IMR-90 (cell line): ENCODE measurements at regions not wholly inside any gene's neighbourhood (a gene's known extent, or its start where the extent isn't known, plus 50 kb on each side); places are given as distances from the start of the nearest gene placed in this dataset.

Experiments used
- ATAC-seq: fragments of 200-7000 bp; cut with Tn5 transposase; 2 replicates; pipeline ENCODE4 v1.9.1; 2020; ENCODE audit warnings: low read depth, mild to moderate bottlenecking, moderate library complexity
- BruUV-seq: library from RNA; stranded (reverse); fragments of 400-500 nt; replicated peaks from 2 replicates; lab custom pipeline; 2021; lab: Mats Ljungman, UMichigan
- CTCF ChIA-PET: fragments of 300-600 bp; formaldehyde crosslinking; extraction: SDS; loops from one replicate; lab custom pipeline; 2021; ENCODE audit warnings: antibody characterized with exemption; lab: Yijun Ruan, JAX
- POLR2A ChIA-PET: fragments of 300-600 bp; sonication (Branson Sonifier 250); formaldehyde crosslinking; loops from one replicate; lab custom pipeline; 2022; ENCODE audit warnings: antibody characterized with exemption; ENCODE audit not compliant: unreplicated experiment; lab: Charles Lee
- DNase-seq: peaks from one replicate; pipeline ENCODE4 v3.0.0; 2013
- H2AFZ ChIP-seq: replicated peaks from 2 replicates; pipeline ENCODE3; 2013; ENCODE audit warnings: low read length, mild to moderate bottlenecking; ENCODE audit not compliant: poor library complexity
- H2AK5ac ChIP-seq: 2 replicates; pipeline ENCODE4 v1.6.1; 2013; ENCODE audit warnings: low read depth, low read length, inconsistent platforms
- H2AK9ac ChIP-seq: replicated peaks from 2 replicates; pipeline ENCODE3; 2013; ENCODE audit warnings: mild to moderate bottlenecking, low read depth, low read length, moderate library complexity; ENCODE audit not compliant: poor library complexity
- H2BK120ac ChIP-seq: 2 replicates; pipeline ENCODE4 v1.6.1; 2013; ENCODE audit warnings: low read depth, low read length, inconsistent platforms
- H2BK15ac ChIP-seq: 3 replicates; pipeline ENCODE4 v1.6.1; 2013; ENCODE audit warnings: low read depth, low read length, inconsistent platforms
- H2BK20ac ChIP-seq: 2 replicates; pipeline ENCODE4 v1.6.1; 2013; ENCODE audit warnings: low read depth, mild to moderate bottlenecking, inconsistent platforms, low read length, moderate library complexity
- H2BK5ac ChIP-seq: 2 replicates; pipeline ENCODE4 v1.6.1; 2013; ENCODE audit warnings: mild to moderate bottlenecking, low read depth, low read length, inconsistent platforms; ENCODE audit not compliant: poor library complexity, severe bottlenecking
- H3K14ac ChIP-seq: replicated peaks from 2 replicates; pipeline ENCODE4 v1.6.1; 2013; ENCODE audit warnings: low read depth, low read length, inconsistent platforms
- H3K18ac ChIP-seq: 2 replicates; pipeline ENCODE4 v1.6.1; 2013; ENCODE audit warnings: low read depth, low read length, control low read depth
- H3K23ac ChIP-seq: 2 replicates; pipeline ENCODE4 v1.6.1; 2013; ENCODE audit warnings: low read depth, low read length, inconsistent platforms
- H3K27ac ChIP-seq: 2 replicates; pipeline ENCODE4 v1.5.1; 2013; ENCODE audit warnings: mild to moderate bottlenecking, control low read depth, low read length; ENCODE audit not compliant: insufficient read depth
- H3K27me3 ChIP-seq: 2 replicates; pipeline ENCODE4 v1.6.1; 2013; ENCODE audit warnings: low read length; ENCODE audit not compliant: control insufficient read depth, insufficient read depth
- H3K36me3 ChIP-seq: 2 replicates; pipeline ENCODE4 v1.6.1; 2013; ENCODE audit warnings: low read length, mixed read lengths; ENCODE audit not compliant: control insufficient read depth, insufficient read depth
- H3K4ac ChIP-seq: 2 replicates; pipeline ENCODE4 v1.6.1; 2013; ENCODE audit warnings: low read depth, low read length, inconsistent platforms
- H3K4me1 ChIP-seq: 2 replicates; pipeline ENCODE4 v1.6.1; 2013; ENCODE audit warnings: low read length, mixed read lengths; ENCODE audit not compliant: control insufficient read depth, insufficient read depth
- H3K4me2 ChIP-seq: 2 replicates; pipeline ENCODE4 v1.6.1; 2013; ENCODE audit warnings: low read depth, mild to moderate bottlenecking, control low read depth, low read length, moderate library complexity
- H3K4me3 ChIP-seq: 2 replicates; pipeline ENCODE4 v1.5.1; 2013; ENCODE audit warnings: low read depth, mild to moderate bottlenecking, control low read depth, low read length, moderate library complexity; ENCODE audit not compliant: insufficient read depth
- H3K56ac ChIP-seq: 2 replicates; pipeline ENCODE4 v1.6.1; 2013; ENCODE audit warnings: low read length, inconsistent platforms; ENCODE audit not compliant: insufficient read depth; ENCODE audit errors: extremely low read depth
- H3K79me1 ChIP-seq, 2 experiments: 2 replicates each; pipeline ENCODE4 v1.6.1; 2013; ENCODE audit warnings: low read length in 2 of 2, inconsistent platforms in 1 of 2, low read depth in 1 of 2
- H3K9ac ChIP-seq: 2 replicates; pipeline ENCODE4 v1.6.1; 2013; ENCODE audit warnings: low read depth, low read length, control low read depth
- H3K9me1 ChIP-seq: 2 replicates; pipeline ENCODE4 v1.6.1; 2013; ENCODE audit warnings: low read length, inconsistent platforms; ENCODE audit not compliant: insufficient read depth
- H3K9me3 ChIP-seq: 2 replicates; pipeline ENCODE4 v1.6.1; 2013; ENCODE audit warnings: low read length; ENCODE audit not compliant: control insufficient read depth, insufficient read depth
- H4K20me1 ChIP-seq: 2 replicates; pipeline ENCODE4 v1.6.1; 2013; ENCODE audit warnings: low read length, inconsistent platforms; ENCODE audit not compliant: insufficient read depth
- H4K5ac ChIP-seq: 2 replicates; pipeline ENCODE4 v1.6.1; 2013; ENCODE audit warnings: mild to moderate bottlenecking, low read depth, low read length, control low read depth
- H4K8ac ChIP-seq, 2 experiments: 2 replicates each; pipeline ENCODE4 v1.6.1; 2013; ENCODE audit warnings: low read depth in 2 of 2, low read length in 2 of 2, control low read depth in 1 of 2, inconsistent platforms in 1 of 2
- H4K91ac ChIP-seq: 2 replicates; pipeline ENCODE4 v1.6.1; 2013; ENCODE audit warnings: low read depth, low read length, inconsistent platforms; ENCODE audit not compliant: insufficient read depth
- BHLHE40 ChIP-seq: fragments of 150-350 bp; IDR thresholded peaks from 2 replicates; pipeline ENCODE4 v1.6.1; 2016; ENCODE audit warnings: mild to moderate bottlenecking, low read depth, low read length
- CEBPB ChIP-seq: IDR thresholded peaks from 2 replicates; pipeline ENCODE4 v1.6.1; 2012; ENCODE audit warnings: low read depth, low read length, improper control_type of control experiment
- CHD1 ChIP-seq: IDR thresholded peaks from 2 replicates; pipeline ENCODE4 v1.6.1; 2012; ENCODE audit warnings: low read depth, low read length, improper control_type of control experiment
- FOS ChIP-seq: fragments of 150-350 bp; IDR thresholded peaks from 2 replicates; pipeline ENCODE4 v1.6.1; 2016; ENCODE audit warnings: low read depth, low read length
- MAFK ChIP-seq: IDR thresholded peaks from 2 replicates; pipeline ENCODE4 v1.6.1; 2012; ENCODE audit warnings: low read depth, low read length, improper control_type of control experiment
- MAZ ChIP-seq: IDR thresholded peaks from 2 replicates; pipeline ENCODE4 v1.6.1; 2012; ENCODE audit warnings: low read depth, mild to moderate bottlenecking, low read length, improper control_type of control experiment, moderate library complexity, borderline replicate concordance
- NFE2L2 ChIP-seq: fragments of 150-350 bp; IDR thresholded peaks from 2 replicates; pipeline ENCODE4 v1.6.1; 2016; ENCODE audit warnings: low read depth, mild to moderate bottlenecking, low read length
- POLR2A ChIP-seq: IDR thresholded peaks from 2 replicates; pipeline ENCODE4 v1.6.1; 2012; ENCODE audit warnings: mild to moderate bottlenecking, low read depth, low read length
- WGBS, 2 experiments: methylation state at CpG; one replicate each; pipeline versions ENCODE4 v1.1.5 to v1.1.7; 2013; ENCODE audit warnings: missing lambda C conversion rate in 2 of 2; ENCODE audit not compliant: insufficient read length in 1 of 2; ENCODE audit errors: extremely low coverage in 2 of 2; 5-methylcytosine and 5-hydroxymethylcytosine counted together
- dilution Hi-C: fragments of 300-500 bp; cut with HindIII; formaldehyde crosslinking; loops from one replicate; pipeline ENCODE4 v1.14.3; 2018; ENCODE audit warnings: low sequenced_read_pairs; ENCODE audit not compliant: unreplicated experiment
- in situ Hi-C: fragments of 300-500 bp; cut with MboI; formaldehyde crosslinking; loops from 3 replicates; pipeline ENCODE4 v1.14.3; 2019; ENCODE audit warnings: low sequenced_read_pairs, inconsistent platforms, mixed read lengths
- intact Hi-C: fragments of 100-400 bp; cut with micrococcal nuclease; formaldehyde crosslinking; loops from 2 replicates; pipeline ENCODE4 v1.10.0; 2022
- TF ChIP-seq, protein P1 (sequence below): fragments of 150-350 bp; IDR thresholded peaks from 2 replicates; pipeline ENCODE4 v1.6.1; 2017; ENCODE audit warnings: mild to moderate bottlenecking, antibody characterized with exemption, low read length, low read depth
- TF ChIP-seq, protein P2 (sequence below): conservative IDR thresholded peaks from 2 replicates; pipeline ENCODE4 v1.5.1; 2012; ENCODE audit warnings: mild to moderate bottlenecking, low read depth, low read length, improper control_type of control experiment
- TF ChIP-seq, protein P3 (sequence below): fragments of 150-350 bp; IDR thresholded peaks from 2 replicates; pipeline ENCODE4 v1.6.1; 2016; ENCODE audit warnings: low read depth, mild to moderate bottlenecking, low read length, moderate library complexity, borderline replicate concordance

DNA sequence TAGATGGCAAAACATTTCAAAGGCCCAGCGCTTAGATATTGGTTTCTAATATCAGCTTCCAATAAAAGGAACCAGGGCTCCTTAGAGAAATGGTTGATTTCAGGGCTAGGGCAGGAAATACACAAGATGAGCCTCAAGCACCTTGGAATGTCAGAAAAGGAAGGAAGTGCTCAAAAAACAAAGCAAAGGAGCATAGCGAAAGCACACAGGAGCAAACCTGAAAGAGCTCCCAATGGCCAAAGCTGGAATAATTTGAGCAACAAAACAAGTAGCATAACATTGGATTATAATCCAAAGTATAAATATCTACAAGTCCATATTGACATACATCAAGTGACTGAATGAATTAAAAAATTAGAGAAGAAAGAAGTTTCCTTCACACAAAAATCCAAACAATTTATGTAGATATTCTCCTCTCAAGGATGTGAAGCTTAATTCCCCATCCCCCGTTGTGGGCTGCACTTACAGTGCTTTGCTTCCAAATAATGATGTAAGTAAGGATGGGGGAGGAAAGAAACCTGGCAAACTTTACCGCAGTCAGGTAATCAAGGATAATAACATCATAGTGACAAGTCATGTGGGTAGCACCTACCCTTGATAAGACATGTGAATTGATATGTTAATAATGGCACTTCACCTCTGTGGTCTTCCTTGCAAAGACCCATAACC, 132.9 kb upstream of the DST start:
- H3K9me1 ChIP-seq = peaks cover 16% of the 10 kb centered on the region
- H4K20me1 ChIP-seq = peaks cover 45% of the 10 kb centered on the region
- H3K9me3 ChIP-seq = no peaks in the 10 kb centered on the region
- DNase-seq (no peak), ATAC-seq (no peak)
- H2BK5ac ChIP-seq = no peak overlapping the region
- intact Hi-C loops (no loop called here), dilution Hi-C loops (no loop called here), in situ Hi-C loops (no loop called here)
- TF ChIP-seq, protein P1, sequence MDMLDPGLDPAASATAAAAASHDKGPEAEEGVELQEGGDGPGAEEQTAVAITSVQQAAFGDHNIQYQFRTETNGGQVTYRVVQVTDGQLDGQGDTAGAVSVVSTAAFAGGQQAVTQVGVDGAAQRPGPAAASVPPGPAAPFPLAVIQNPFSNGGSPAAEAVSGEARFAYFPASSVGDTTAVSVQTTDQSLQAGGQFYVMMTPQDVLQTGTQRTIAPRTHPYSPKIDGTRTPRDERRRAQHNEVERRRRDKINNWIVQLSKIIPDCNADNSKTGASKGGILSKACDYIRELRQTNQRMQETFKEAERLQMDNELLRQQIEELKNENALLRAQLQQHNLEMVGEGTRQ = no peak
- TF ChIP-seq POLR2A (no peak), BHLHE40 (no peak), MAZ (no peak), FOS (no peak), CEBPB (no peak), NFE2L2 (no peak), MAFK (no peak), CHD1 (no peak)
- TF ChIP-seq, protein P2, sequence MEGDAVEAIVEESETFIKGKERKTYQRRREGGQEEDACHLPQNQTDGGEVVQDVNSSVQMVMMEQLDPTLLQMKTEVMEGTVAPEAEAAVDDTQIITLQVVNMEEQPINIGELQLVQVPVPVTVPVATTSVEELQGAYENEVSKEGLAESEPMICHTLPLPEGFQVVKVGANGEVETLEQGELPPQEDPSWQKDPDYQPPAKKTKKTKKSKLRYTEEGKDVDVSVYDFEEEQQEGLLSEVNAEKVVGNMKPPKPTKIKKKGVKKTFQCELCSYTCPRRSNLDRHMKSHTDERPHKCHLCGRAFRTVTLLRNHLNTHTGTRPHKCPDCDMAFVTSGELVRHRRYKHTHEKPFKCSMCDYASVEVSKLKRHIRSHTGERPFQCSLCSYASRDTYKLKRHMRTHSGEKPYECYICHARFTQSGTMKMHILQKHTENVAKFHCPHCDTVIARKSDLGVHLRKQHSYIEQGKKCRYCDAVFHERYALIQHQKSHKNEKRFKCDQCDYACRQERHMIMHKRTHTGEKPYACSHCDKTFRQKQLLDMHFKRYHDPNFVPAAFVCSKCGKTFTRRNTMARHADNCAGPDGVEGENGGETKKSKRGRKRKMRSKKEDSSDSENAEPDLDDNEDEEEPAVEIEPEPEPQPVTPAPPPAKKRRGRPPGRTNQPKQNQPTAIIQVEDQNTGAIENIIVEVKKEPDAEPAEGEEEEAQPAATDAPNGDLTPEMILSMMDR = no peak
- TF ChIP-seq, protein P3, sequence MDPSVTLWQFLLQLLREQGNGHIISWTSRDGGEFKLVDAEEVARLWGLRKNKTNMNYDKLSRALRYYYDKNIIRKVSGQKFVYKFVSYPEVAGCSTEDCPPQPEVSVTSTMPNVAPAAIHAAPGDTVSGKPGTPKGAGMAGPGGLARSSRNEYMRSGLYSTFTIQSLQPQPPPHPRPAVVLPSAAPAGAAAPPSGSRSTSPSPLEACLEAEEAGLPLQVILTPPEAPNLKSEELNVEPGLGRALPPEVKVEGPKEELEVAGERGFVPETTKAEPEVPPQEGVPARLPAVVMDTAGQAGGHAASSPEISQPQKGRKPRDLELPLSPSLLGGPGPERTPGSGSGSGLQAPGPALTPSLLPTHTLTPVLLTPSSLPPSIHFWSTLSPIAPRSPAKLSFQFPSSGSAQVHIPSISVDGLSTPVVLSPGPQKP = no peak
- no peak overlapping the region; the same call in 1 of the 2 replicates for H3K14ac ChIP-seq
- no peak overlapping the region for H3K4ac ChIP-seq
- no TSS peak for BruUV-seq
- no CpG with 5 or more reads among the region's 4 CpGs for WGBS, 2 experiments
- H3K27ac ChIP-seq = no peak overlapping the region
- no peak overlapping the region for H4K5ac ChIP-seq
- no peak overlapping the region for H4K91ac ChIP-seq
- no peak overlapping the region for H2BK120ac ChIP-seq
- ChIA-PET CTCF (interaction anchor here (0.8 kb wide), 1 partner anchor 19 kb away, joined by 3 read pairs; no protein-coding TSS in a partner anchor), POLR2A (no interaction called here)
- H2BK15ac ChIP-seq = no peak overlapping the region
- H2AK5ac ChIP-seq = no peak overlapping the region
- H3K4me2 ChIP-seq = no peak overlapping the region
- H3K4me3 ChIP-seq = no peak overlapping the region
- no peak overlapping the region for H2BK20ac ChIP-seq
- no peak overlapping the region for H2AK9ac ChIP-seq
- H4K8ac ChIP-seq = no peak overlapping the region
- H3K79me1 ChIP-seq = peaks cover 18 to 40% of the 10 kb centered on the region in 2 experiments; a peak in 3 of 4 replicates
- peaks cover 2% of the 10 kb centered on the region for H3K4me1 ChIP-seq
- no peak overlapping the region for H3K23ac ChIP-seq
- H3K27me3 ChIP-seq = no peaks in the 10 kb centered on the region
- no peaks in the 10 kb centered on the region for H3K36me3 ChIP-seq
- H3K56ac ChIP-seq = no peak overlapping the region
- no peak overlapping the region for H3K9ac ChIP-seq
- H2AFZ ChIP-seq = no peak overlapping the region
- no peak overlapping the region for H3K18ac ChIP-seq
